ENCODE measurements at regions not wholly inside any gene's neighbourhood (a gene's known extent, or its start where the extent isn't known, plus 50 kb on each side); places are given as distances from the start of the nearest gene placed in this dataset.

GRCh38 chr2:220963076-220963475 lies 609.0 kb downstream of the EPHA4 start:
- Histone ChIP-seq H3K4me3 (ENCODE audit: low read length) (no peak overlapping the region), H3K36me3 (ENCODE audit: control insufficient read depth, low read length) (no peaks in the 10 kb centered on the region), H3K27ac (ENCODE audit: low read depth, low read length) (no peak overlapping the region), H3K9me2 (replicated peaks; ENCODE audit: control insufficient read depth, low read length) (no peaks in the 10 kb centered on the region), H3K27me3 (ENCODE audit: control insufficient read depth, low read length) (no peaks in the 10 kb centered on the region), H3K79me2 (ENCODE audit: control insufficient read depth, low read length) (no peaks in the 10 kb centered on the region), H3K4me2 (ENCODE audit: low read length) (no peak overlapping the region), H3K9me3 (ENCODE audit: control insufficient read depth, insufficient read depth, low read length) (no peaks in the 10 kb centered on the region), H3K4me1 (ENCODE audit: control insufficient read depth, low read length) (no peaks in the 10 kb centered on the region), H3F3A (ENCODE audit: control insufficient read depth, insufficient read depth) (no peaks in the 10 kb centered on the region), H4K20me1 (ENCODE audit: control insufficient read depth, insufficient read depth, low read depth, low read length) (no peaks in the 10 kb centered on the region)
- no peak for TF ChIP-seq CTCF (IDR thresholded peaks at IDR 0.05; ENCODE audit: low read depth, low read length, poor library complexity, severe bottlenecking)
- TF ChIP-seq EZH2phosphoT487 (IDR thresholded peaks at IDR 0.05; ENCODE audit: borderline replicate concordance, low read length), result no peak

- Histone ChIP-seq H3K9me2 (replicated peaks; ENCODE audit: control insufficient read depth, low read length) (no peaks in the 10 kb centered on the region), H3K4me3 (ENCODE audit: low read length) (no peak overlapping the region), H3K79me2 (ENCODE audit: control insufficient read depth, low read length) (no peaks in the 10 kb centered on the region), H3K9me3 (ENCODE audit: control insufficient read depth, insufficient read depth, low read length) (no peaks in the 10 kb centered on the region), H3K4me1 (ENCODE audit: control insufficient read depth, low read length) (no peaks in the 10 kb centered on the region), H3K27ac (ENCODE audit: low read depth, low read length) (no peak overlapping the region), H3K4me2 (ENCODE audit: low read length) (no peak overlapping the region), H3K27me3 (ENCODE audit: control insufficient read depth, low read length) (no peaks in the 10 kb centered on the region), H3F3A (ENCODE audit: control insufficient read depth, insufficient read depth) (no peaks in the 10 kb centered on the region), H3K36me3 (ENCODE audit: control insufficient read depth, low read length) (no peaks in the 10 kb centered on the region), H4K20me1 (ENCODE audit: control insufficient read depth, insufficient read depth, low read depth, low read length) (no peaks in the 10 kb centered on the region)
- TF ChIP-seq EZH2phosphoT487 (IDR thresholded peaks at IDR 0.05; ENCODE audit: borderline replicate concordance, low read length) (no peak), CTCF (IDR thresholded peaks at IDR 0.05; ENCODE audit: low read depth, low read length, poor library complexity, severe bottlenecking) (no peak)
Observed at GRCh38 chr2:220963930-220964329, 608.2 kb downstream of the EPHA4 start.

- Histone ChIP-seq H4K20me1 (ENCODE audit: control insufficient read depth, insufficient read depth, low read depth, low read length) (no peaks in the 10 kb centered on the region), H3K4me3 (ENCODE audit: low read length) (no peak overlapping the region), H3K9me2 (replicated peaks; ENCODE audit: control insufficient read depth, low read length) (no peaks in the 10 kb centered on the region), H3K36me3 (ENCODE audit: control insufficient read depth, low read length) (no peaks in the 10 kb centered on the region), H3K27me3 (ENCODE audit: control insufficient read depth, low read length) (no peaks in the 10 kb centered on the region), H3K79me2 (ENCODE audit: control insufficient read depth, low read length) (no peaks in the 10 kb centered on the region), H3K4me2 (ENCODE audit: low read length) (no peak overlapping the region), H3K4me1 (ENCODE audit: control insufficient read depth, low read length) (no peaks in the 10 kb centered on the region), H3F3A (ENCODE audit: control insufficient read depth, insufficient read depth) (no peaks in the 10 kb centered on the region), H3K9me3 (ENCODE audit: control insufficient read depth, insufficient read depth, low read length) (no peaks in the 10 kb centered on the region), H3K27ac (ENCODE audit: low read depth, low read length) (no peak overlapping the region)
- TF ChIP-seq EZH2phosphoT487 (IDR thresholded peaks at IDR 0.05; ENCODE audit: borderline replicate concordance, low read length), result no peak
- no peak for TF ChIP-seq CTCF (IDR thresholded peaks at IDR 0.05; ENCODE audit: low read depth, low read length, poor library complexity, severe bottlenecking)
Observed at GRCh38 chr2:220966636-220967035, 605.5 kb downstream of the EPHA4 start.

GRCh38 chr2:220969348-220969747 lies 602.8 kb downstream of the EPHA4 start:
- H3K4me1 ChIP-seq (ENCODE audit: control insufficient read depth, low read length), result no peaks in the 10 kb centered on the region
- H3K4me3 ChIP-seq (ENCODE audit: low read length), result no peak overlapping the region
- H3K27me3 ChIP-seq (ENCODE audit: control insufficient read depth, low read length), result no peaks in the 10 kb centered on the region
- no peaks in the 10 kb centered on the region for H3F3A ChIP-seq (ENCODE audit: control insufficient read depth, insufficient read depth)
- H3K9me2 ChIP-seq (replicated peaks; ENCODE audit: control insufficient read depth, low read length), result no peaks in the 10 kb centered on the region
- no peaks in the 10 kb centered on the region for H3K9me3 ChIP-seq (ENCODE audit: control insufficient read depth, insufficient read depth, low read length)
- no peak for TF ChIP-seq EZH2phosphoT487 (IDR thresholded peaks at IDR 0.05; ENCODE audit: borderline replicate concordance, low read length)
- TF ChIP-seq CTCF (IDR thresholded peaks at IDR 0.05; ENCODE audit: low read depth, low read length, poor library complexity, severe bottlenecking), result no peak
- no peak overlapping the region for H3K4me2 ChIP-seq (ENCODE audit: low read length)
- H3K36me3 ChIP-seq (ENCODE audit: control insufficient read depth, low read length), result no peaks in the 10 kb centered on the region
- no peaks in the 10 kb centered on the region for H4K20me1 ChIP-seq (ENCODE audit: control insufficient read depth, insufficient read depth, low read depth, low read length)
- no peaks in the 10 kb centered on the region for H3K79me2 ChIP-seq (ENCODE audit: control insufficient read depth, low read length)
- H3K27ac ChIP-seq (ENCODE audit: low read depth, low read length), result no peak overlapping the region
